ENCODE measurements at regions not wholly inside any gene's neighbourhood (a gene's known extent, or its start where the extent isn't known, plus 50 kb on each side); places are given as distances from the start of the nearest gene placed in this dataset.
"Not testable (repeated sequence)": the region's sequence is repeated elsewhere in the genome, so short reads cannot be mapped to it uniquely, and the experiment has no call there.

GRCh38 chr1:8227674-8228073, 90.2 kb upstream of the SLC45A1 start:
- TF ChIP-seq EZH2 (IDR thresholded peaks at IDR 0.05; ENCODE audit: low read length, unreplicated experiment); CTCF (conservative IDR thresholded peaks at IDR 0.05; ENCODE audit: low read depth, low read length); EZH2phosphoT487 (IDR thresholded peaks at IDR 0.05; ENCODE audit: borderline replicate concordance, low read length): not testable (repeated sequence)
